ENCODE measurements at regions not wholly inside any gene's neighbourhood (a gene's known extent, or its start where the extent isn't known, plus 50 kb on each side); places are given as distances from the start of the nearest gene placed in this dataset.
"Not testable (repeated sequence)": the region's sequence is repeated elsewhere in the genome, so short reads cannot be mapped to it uniquely, and the experiment has no call there.

DNA sequence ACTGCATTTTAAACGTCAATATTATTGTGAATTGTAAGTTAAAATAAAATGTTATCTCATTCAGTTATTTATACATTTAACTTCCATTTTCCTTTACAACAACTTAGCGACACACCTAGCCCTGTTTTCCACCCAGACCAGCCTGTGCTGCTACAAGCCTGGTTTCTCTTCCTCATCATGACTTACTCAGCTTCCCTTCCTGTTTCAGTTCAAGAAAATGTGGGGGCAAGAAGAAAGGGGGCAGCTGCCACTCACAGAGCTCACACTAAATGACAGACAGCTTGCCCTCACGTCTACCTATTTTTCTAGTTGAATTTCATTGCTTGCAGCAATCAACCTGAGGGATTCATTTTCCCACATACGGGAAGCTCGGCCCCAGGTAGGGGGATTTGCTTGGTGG lies 185.8 kb upstream of the POTEB2 start:
- TF ChIP-seq, protein P1, sequence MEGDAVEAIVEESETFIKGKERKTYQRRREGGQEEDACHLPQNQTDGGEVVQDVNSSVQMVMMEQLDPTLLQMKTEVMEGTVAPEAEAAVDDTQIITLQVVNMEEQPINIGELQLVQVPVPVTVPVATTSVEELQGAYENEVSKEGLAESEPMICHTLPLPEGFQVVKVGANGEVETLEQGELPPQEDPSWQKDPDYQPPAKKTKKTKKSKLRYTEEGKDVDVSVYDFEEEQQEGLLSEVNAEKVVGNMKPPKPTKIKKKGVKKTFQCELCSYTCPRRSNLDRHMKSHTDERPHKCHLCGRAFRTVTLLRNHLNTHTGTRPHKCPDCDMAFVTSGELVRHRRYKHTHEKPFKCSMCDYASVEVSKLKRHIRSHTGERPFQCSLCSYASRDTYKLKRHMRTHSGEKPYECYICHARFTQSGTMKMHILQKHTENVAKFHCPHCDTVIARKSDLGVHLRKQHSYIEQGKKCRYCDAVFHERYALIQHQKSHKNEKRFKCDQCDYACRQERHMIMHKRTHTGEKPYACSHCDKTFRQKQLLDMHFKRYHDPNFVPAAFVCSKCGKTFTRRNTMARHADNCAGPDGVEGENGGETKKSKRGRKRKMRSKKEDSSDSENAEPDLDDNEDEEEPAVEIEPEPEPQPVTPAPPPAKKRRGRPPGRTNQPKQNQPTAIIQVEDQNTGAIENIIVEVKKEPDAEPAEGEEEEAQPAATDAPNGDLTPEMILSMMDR (IDR thresholded peaks at IDR 0.05): not testable (repeated sequence)
- TF ChIP-seq POLR2A (IDR thresholded peaks at IDR 0.05): not testable (repeated sequence)

Data from heart left ventricle (tissue), 13 donors.